ENCODE measurements at regions not wholly inside any gene's neighbourhood (a gene's known extent, or its start where the extent isn't known, plus 50 kb on each side); places are given as distances from the start of the nearest gene placed in this dataset.
A peak's percentile ranks its signal among the peaks of the same experiment; 100 is the strongest.

DNA sequence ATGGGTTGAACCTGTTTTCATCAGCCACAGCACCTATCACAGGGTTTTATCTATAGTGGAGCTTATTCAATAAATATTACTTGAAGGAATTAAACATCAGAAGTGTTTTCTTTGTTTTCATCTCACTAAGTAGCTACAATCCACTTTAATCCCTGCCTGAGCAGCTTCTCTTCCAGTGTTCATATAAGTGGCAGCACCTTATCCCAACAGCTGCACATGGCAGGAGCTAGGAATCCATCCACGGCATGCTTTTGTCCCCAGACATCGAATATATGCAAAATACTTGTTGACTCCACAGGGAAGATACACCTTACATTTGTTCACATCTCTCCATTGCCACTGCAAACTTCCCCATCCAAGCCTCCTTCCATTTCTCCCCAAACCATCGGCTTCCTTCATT, 549.8 kb upstream of the FAM241A start:
- no peak for DNase-seq

DNA sequence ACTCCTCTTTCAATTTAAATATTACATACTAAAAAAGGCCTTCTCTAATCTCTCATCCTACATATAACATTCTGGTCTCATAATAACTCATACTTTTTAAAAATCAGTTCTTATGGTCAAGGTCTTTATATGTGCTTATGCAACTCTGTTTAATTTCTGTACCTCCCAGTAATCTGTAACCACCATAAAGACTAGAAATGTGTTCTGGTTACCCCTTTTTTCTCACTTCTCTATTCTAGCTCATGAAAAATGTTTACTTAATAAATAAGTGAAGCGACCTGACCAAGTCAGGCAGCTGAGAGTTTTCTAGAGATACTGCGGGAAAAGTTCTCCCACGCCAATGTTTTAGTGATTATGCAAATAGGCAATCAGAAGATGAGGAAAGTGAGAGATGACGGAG, 548.8 kb upstream of the FAM241A start:
- DNase-seq: no peak

DNA sequence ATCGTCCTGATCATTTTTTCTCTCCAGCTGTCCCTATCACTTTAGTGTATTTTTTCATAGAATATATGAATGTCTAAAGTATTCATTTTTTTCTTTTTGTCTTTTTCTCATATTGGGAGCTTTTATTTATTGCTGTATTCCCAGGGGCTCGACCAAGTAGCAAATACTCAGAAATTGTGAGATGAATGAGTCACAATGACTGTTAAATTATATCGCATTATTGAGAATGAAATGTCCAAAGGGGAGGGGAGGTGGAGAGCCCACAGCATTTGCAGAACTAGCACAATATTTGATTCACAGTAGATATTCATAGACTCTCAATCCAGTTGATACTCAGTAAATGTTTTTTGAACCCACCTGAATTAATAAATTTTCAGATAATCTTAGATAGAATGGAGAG, 543.6 kb upstream of the FAM241A start:
- DNase-seq: no peak

DNA sequence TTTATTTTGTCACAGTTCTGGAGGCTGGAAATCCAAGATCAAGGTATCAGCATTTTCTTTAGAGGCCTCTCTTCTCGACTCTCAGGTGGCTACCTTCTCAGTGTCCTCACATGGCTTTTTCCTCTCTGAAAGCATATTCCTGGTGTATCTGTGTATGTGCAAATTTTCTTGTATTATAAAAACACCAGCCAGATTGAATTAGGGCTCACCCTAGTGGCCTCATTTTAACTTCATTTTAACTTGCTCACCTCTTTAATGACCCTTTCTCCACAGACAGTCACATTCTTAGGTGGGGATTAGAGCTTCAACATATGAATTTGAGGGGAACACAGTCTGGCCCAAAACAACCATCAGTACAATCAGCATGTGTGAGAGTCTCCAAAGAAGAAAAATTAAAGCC, 542.4 kb upstream of the FAM241A start:
- DNase-seq: peak in 1 of 2 donors; percentile 1

DNA sequence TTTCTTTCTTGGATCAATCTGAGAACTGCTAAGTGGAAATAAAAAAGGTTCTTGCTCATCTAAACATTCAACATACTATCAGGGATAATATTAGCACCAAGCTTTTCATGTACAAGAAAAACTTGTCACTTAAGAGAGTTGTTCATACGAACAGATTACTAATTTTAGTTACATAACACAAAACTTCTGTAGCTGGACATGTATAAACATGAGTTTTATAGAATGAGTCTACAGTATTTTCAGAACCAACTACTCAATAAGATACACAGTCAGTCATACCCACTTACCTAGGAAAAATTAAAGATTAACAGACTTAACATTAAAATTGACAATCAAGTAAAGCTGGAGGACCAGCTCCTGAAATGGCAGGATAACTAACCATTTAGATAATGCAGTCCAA, 540.1 kb upstream of the FAM241A start:
- no peak for DNase-seq

DNA sequence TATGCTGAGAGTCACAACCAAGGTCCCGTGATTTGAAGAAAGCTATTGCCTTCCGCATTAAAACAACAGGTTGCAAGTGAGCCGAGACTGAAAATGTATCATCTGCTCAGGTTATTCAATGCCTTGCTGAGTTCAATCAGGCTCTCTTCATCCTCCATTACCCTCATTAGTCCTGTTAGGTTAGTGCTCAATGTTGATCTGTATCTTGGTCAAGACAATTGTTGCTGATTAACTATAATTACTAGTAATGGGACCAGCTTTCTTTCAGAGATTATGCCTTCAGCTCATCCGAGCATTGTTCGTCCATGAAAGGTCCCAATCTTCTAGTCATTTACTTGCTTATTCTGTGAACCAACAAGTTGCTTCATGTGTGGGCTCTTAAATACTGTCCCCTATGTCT, 534.6 kb upstream of the FAM241A start:
- no peak for DNase-seq

DNA sequence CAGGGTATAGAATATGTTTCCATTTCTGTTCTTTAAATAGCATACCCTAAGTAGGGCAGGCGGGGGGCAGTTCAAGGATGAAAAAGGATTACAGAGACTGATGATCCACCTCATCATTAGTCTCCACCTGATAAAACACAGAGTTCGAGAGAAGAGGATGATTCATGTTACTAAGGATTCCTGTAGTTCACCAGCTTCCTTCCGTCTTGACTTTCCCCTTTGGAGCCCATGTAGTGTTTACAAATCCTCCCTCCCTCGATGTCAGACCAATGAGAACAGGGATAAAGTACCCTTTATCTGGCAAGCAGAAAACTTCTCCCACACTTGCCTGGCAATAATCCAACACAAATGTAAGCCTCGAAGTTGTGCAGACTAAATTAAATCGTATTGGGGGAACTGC, 526.3 kb upstream of the FAM241A start:
- DNase-seq: no peak

DNA sequence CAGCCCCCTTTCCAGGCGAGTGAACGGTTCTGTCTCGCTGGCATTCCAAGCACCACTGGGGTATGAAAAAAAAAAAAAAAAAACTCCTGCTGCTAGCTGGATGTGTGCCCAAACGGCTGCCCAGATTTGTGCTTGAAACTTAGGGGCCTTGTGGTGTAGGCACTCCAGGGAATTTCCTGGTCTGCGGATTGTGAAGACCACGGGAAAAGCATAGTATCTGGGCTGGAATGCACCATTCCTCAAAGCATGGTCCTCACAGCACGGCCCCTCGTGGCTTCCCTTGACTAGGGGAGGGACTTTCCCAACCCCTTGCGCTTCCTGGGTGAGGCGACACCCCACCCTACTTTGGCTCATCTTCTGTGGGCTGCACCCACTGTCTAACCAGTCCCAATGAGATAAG, 516.8 kb upstream of the FAM241A start:
- DNase-seq: no peak

DNA sequence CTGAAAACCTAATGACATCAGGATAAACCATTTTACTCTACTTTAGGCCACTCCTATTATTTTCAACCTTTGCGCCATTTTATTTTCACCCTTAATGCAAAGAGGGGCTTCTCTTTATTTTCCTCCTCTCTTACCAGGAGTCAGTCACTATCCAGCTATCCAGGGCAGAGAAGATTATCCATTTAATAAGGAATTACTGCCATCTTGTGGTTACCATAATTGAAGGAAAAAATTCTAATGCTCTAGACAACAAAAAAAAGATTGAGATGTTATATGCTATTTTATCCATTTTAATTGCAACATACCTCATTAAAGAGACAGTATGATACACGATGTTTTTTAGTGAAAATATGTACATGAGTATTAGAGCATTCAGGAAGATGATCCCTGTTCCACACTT, 514.5 kb upstream of the FAM241A start:
- DNase-seq: peak; percentile 6 to 16

DNA sequence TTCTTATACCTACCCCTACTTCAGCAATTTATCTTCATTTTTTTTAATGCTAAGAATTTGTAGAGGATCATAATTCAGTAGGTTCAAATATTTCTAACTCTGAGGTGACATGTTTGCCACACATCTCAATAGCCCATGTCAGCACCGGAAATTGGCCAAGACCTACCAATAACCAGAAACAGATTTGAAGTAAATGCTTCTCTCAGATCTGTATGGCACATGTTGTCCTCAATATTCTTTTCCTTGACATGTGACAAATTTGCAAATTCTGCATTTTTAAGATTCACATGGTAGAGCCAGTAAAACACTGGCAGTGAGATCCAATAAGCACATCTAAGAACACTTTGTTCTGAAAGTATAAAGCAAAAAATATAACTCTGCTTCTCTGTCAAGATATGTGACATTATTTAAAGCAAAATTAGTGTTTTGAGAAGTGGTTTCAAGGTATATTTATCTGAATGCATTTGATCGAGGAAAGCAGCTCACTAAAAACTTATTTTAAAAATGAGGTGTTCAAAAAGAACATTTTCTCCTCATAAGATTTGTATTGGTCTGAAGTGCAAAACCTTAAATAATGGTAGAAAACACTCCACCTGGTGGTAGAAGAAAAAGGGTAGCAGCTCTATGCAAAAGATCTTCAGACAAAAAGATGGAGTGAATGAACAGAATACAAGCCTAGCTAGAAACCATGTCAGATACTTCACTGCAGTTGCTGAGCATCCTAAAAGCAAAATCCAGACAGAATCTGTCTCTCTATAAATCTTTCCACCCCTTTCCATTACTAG, 513.8 kb upstream of the FAM241A start:
- no peak for DNase-seq

DNA sequence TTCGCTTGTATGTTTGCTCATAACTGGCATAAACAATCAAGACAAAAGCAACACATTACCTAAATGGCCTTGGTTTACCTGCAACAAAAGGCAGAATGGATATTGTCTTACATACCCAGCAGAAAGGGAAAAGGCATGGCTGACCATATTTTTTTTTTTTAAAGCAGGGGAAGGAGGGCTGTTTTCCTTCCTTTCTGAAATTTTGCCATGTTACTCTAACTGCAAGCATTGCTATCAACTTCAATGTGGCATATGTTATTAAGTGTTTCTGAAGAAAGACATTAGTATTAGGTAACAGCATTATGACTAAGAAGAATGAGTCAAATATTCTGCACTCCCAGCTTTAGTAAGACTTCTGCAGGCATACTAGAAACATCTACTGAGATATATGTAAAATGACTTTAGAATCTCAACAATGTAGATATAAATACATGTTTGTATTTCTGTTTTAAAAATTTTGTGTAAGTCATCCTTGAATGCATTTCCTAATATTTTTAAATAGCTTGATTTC, 512.6 kb upstream of the FAM241A start:
- no peak for DNase-seq

DNA sequence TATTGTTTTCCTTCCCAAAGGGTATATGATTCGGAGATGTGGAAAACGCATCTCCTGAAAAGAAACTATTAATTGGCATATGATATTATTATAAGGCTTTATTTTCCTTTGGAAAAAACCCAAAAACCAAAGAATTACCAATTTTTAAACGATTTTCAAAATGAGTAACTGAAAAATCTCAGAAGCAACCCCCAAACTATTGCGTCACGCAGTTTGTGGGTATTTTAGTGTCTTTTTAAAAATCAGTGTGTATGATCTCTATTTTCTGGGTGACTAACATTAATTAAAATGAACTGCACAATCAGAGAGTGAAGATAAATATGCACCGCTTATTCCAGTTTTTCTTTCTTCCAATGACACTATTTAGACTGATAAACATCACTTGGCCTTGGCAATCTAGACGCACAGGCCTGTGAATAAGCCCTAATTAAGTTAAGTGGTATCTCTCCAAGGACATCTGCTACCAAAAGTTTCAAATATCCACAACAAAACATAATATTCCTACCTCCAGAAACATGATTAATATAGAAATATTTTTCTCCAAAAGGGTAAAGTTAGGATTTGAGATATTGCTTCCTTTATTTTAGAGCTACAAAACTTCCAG, 511.5 kb upstream of the FAM241A start:
- DNase-seq: no peak

DNA sequence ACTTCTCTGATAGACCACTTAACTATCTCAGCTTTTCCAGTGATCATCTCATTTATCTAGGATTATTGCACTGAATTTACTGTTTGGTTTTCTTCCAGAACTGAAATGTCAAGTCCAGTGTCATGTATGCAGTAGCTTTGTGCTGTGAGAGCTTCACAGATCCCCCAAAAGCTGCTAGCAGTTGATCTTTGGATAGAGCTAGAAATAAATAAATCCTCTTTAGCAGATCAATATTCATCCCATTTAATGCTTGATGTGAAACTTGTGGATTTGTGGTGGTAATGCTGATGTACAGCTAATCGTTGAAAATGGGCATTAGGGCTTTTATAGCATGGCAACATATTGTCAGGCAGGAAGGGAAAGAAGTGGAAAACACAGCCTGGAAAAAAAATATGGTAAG, 509.6 kb upstream of the FAM241A start:
- DNase-seq: no peak

DNA sequence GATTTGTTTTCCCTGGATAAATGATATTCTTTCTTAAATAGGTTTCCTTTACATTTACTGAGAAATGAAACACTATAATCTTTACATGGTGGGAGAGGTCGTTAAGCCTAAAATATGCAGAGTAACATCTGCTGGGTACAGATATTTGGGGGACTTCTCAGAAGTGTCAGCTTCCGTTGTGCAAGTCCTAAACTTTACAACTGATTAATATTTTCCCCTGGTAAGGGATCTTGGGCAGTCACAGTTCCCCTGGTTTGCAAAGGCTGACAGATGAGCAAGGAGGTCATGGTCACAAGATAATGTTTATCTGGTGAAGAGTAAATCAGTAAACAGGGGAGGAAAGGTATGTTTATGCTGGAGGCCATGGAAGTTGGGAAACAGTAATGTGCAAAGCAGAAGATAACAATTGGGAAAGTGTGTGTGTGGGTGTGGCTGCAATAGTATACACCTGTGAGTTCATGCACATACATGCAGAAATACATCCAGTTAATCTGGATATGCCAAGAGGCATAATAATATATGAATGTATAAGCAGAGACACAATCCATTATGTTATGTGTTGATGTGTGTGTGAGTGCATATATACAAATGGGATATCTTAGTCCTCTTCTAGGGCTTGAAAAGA, 508.2 kb upstream of the FAM241A start:
- no peak for DNase-seq

DNA sequence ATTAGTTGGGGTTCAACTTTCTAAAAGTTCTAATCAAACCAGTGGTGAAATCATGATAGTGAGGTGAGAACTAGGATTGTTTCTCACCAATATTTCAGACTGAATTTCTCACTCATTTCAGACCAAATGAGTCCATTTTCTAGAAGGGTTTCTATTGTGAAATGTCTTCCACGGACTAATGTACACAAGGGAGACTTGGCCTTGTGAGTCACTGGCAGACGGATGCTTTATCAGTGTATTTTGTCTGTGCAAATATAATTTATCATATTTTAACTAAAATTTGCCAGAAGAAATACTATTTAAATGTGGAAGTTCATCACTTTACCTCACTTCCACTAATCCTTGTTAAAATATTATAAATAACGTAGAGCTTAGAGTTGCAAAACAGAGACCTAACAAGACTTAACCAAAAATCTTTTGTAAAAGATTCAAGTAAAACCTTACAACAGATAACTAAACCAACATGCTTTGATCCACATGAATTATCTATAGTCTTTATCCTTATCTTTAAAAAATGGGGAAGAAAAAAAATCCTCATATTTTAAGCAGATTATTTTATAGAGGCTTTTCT, 506.0 kb upstream of the FAM241A start:
- DNase-seq: no peak

DNA sequence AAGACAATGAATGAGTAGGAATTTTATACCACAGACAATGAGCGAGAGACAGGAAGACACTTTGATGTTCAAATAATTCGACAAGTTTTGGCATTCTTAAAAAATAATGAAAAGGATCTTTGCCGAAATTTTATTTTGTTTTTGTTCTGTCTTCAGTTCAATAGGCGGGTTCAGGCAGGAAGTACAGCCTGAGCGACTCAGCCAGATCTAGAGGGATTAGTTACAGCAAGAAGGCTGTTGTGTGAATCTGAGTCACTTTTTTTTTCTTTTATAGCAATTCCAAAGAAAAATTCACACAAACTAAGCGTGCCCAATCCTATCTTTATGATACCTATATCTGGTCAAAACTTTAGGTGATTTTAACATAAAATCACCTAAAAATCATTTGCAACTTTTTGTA, 505.4 kb upstream of the FAM241A start:
- no peak for DNase-seq

DNA sequence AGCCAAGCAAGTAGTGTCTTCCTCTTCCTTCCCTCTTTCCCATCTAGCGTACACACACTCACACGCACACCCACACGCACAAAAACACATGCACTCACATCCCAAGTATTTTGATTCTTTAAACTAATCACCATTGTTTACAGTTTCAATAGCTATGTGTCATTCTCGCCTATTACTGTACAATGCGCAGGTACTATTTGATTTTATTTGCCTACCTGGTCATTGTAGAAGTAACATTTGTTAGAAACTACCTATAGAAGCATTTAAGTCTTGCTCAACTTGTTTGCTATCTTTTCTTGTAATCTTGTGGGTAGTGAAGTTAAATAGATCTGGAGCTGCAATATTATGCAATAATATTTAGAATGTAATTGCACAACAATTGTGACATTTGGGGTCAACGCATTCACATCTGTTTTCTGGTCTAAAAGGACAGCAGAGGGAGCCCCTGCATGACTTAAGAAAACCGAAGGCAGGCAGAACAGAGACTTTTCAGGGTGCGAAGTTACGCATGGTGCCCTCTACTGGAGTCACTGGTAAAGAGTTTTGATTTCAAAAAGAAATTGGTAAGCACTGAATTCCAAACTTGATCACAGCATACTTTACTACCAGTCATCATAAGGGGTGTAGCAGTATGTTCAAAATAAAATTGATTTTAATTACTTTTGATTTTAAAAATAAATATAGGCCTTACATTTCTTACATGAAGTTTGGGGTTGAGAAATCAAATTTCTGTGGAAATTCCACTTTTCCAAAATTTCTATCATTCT, 503.3 kb upstream of the FAM241A start:
- DNase-seq: peak; percentile 85 to 90

DNA sequence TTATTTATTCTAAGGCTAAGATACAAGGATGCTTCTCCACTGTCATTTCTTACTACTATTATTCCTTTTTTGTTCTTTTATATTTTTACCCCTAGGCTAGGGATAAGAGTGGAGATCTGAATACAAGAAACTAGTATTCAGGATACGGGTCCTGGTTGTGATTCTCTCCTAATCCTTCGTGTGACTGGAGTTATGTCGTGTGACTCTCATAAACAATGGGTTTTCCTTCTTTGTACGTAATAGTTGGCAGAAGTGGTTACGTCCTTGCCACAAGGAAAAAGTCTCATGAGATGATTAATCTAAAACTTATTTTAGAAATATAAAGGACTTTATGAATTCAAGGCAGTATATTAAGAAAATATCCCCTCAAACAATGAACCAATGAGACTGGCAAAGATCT, 497.2 kb upstream of the FAM241A start:
- no peak for DNase-seq

DNA sequence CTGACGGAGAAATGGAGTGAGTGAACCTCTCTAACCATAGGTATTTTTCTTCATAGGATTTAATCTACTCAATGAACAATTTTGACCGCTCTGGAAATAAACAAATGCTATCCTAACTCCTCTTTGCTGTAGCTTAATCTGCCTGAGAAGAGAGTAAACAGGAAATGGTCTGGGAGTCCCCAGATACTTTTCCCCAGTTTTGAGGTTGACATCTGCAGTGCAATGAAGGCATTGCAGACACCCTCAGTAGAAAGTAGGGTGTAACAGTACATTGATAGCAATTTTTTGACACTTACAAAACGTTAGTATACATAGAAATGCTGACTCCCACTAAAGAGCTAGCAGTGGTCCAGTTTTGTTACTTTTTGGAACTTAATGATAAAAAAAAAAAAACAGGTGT, 495.9 kb upstream of the FAM241A start:
- no peak for DNase-seq

DNA sequence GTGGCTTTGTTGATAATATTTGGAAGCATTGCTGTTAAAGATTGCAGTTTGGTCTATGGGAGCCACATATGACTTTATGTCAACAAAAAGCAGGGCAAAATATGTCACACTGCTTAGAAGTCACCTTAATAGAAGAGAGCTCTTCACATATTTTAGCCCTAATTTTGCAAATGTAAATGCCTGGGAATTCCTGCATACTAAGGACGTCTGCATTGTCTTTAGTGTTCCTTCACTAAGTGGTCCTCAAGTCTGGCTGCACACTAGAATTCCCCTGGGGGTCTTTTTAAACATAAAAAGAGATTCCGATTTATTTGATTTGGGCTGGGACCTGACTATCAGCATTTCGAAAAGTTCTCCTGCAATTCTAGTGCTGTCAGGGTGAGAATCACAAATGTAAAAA, 495.1 kb upstream of the FAM241A start:
- no peak for DNase-seq

DNA sequence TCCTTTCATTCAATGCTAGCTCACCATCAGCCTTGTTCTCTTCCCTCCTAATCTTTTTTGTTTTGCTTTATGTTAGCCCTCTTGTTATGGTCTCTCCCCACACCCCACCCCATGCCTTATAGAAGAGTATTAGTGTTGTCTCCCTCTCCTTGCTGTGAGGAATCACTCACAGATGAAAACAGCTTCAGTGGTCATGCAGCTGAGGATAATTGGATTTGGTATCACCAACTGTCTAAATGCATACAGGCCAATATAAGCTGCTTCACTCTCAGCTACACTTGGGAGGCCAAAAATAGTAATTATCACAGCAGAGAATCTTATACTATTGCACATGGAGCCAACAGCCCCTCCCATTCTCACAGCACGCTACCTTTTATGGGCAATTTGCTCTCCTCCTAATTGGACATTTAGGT, 494.6 kb upstream of the FAM241A start:
- DNase-seq: no peak

DNA sequence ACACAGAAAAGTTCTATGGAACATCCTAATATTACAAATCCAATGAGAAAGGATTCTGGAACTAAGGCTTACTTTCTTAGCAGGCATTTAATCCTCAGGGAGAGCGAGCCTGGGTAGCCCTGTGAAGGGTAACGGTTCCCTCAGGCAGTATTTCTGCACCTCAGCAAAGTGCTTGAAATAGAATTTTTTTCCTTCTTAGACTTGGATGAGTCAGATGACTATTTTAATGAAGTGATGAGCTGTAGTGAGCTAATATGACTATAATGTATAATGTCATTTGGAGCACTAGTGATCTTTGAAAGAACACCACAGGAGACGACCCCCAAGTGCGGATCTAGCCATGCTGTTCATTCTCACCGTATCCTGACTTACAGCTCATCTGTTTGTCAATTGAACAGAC, 493.0 kb upstream of the FAM241A start:
- no peak for DNase-seq
